GM06990 (cell line): ENCODE measurements at regions not wholly inside any gene's neighbourhood (a gene's known extent, or its start where the extent isn't known, plus 50 kb on each side); places are given as distances from the start of the nearest gene placed in this dataset.

Experiments
- DNase-seq: peaks from one replicate; pipeline ENCODE4 v3.0.0-alpha.2; 2011; ENCODE audit not compliant: insufficient read length; ENCODE audit errors: extremely low read depth
- H3K27me3 ChIP-seq: replicated peaks from 2 replicates; pipeline ENCODE4 v1.6.0; 2011; ENCODE audit warnings: low read length; ENCODE audit not compliant: control insufficient read depth, insufficient read depth
- H3K36me3 ChIP-seq: 2 replicates; pipeline ENCODE4 v1.5.1; 2011; ENCODE audit warnings: low read length; ENCODE audit not compliant: control insufficient read depth, insufficient read depth
- H3K4me3 ChIP-seq: replicated peaks from 2 replicates; pipeline ENCODE4 v1.5.1; 2011; ENCODE audit warnings: low read depth, mild to moderate bottlenecking, control low read depth, low read length
- TF ChIP-seq, protein P1 (sequence below): IDR thresholded peaks from 2 replicates; pipeline ENCODE4 v1.5.1; 2011; ENCODE audit warnings: low read length, control low read depth, mild to moderate bottlenecking, inconsistent platforms; ENCODE audit not compliant: insufficient read depth, poor library complexity, severe bottlenecking

- Histone ChIP-seq H3K36me3 (no peaks in the 10 kb centered on the region), H3K4me3 (no peak overlapping the region), H3K27me3 (no peaks in the 10 kb centered on the region)
- no peak for DNase-seq
- TF ChIP-seq, protein P1, sequence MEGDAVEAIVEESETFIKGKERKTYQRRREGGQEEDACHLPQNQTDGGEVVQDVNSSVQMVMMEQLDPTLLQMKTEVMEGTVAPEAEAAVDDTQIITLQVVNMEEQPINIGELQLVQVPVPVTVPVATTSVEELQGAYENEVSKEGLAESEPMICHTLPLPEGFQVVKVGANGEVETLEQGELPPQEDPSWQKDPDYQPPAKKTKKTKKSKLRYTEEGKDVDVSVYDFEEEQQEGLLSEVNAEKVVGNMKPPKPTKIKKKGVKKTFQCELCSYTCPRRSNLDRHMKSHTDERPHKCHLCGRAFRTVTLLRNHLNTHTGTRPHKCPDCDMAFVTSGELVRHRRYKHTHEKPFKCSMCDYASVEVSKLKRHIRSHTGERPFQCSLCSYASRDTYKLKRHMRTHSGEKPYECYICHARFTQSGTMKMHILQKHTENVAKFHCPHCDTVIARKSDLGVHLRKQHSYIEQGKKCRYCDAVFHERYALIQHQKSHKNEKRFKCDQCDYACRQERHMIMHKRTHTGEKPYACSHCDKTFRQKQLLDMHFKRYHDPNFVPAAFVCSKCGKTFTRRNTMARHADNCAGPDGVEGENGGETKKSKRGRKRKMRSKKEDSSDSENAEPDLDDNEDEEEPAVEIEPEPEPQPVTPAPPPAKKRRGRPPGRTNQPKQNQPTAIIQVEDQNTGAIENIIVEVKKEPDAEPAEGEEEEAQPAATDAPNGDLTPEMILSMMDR: no peak
Observed at GRCh38 chr2:104280216-104280615, 573.7 kb upstream of the POU3F3 start.

DNA sequence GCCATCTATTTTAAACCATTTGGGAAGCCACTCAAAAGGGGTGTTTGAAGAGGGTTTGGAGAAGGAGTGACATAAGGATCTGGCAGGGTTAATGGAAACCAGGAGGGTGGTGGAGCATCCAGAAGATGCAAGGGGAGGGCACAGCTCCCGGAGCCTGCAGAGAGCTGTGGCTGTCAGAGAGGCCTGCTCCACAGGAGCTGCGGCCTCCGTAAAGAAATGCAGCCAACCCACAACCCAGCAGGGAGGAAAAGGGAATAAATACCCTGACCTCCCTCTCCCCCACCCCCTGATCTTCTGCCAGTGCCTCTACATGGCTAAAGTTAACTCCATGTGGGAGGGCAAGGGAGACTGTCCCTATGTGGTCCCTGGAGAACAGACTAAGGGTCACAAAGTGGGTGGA is 567.1 kb upstream of the POU3F3 start:
- Histone ChIP-seq H3K27me3 (no peaks in the 10 kb centered on the region), H3K4me3 (no peak overlapping the region), H3K36me3 (no peaks in the 10 kb centered on the region)
- DNase-seq: no peak
- TF ChIP-seq, protein P1: no peak

DNA sequence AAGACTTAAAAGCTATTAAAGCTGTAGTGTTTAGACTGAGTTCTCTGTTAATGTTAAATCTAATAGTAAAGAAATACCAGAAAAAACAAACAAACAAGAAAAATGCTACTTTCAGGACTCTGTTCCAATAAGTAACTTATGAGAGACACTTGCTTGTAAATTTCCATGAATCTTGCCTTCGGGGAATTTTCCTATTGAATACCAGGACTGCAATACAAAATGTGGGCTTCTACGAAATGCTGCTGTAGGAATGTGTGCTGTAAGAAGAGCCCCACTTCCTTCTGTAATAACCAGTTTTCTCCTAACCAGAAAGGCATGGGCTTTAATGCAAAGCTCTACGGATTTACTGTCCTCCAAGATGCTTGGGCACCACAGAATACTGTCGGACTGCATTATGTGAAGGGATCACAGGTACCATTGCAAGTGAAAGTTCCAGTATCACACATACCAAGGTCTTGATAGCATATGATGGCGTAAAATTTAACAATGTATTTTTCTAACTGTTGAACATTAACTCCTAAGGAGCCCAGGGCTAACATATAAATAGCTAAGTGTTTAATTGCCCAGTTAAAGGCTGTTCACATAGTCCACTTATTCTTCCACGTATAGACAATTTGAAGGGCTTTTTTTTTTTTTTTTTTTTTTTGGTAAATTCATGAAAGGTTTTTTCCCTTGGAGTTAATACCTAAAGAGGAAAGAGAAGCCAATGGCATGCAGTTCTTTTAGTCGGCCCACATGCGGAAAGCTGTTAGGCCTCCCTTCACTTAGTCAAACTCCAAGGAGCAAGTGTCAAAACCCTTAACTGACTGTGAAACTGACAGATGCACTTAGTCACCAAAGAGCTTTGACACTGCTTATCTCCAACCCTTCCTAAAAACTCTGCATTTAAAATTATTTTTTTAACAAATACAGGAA is 564.0 kb upstream of the POU3F3 start:
- no peak overlapping the region for H3K4me3 ChIP-seq
- no peak for DNase-seq
- H3K27me3 ChIP-seq: no peaks in the 10 kb centered on the region
- TF ChIP-seq, protein P1: no peak
- H3K36me3 ChIP-seq: no peaks in the 10 kb centered on the region

- TF ChIP-seq, protein P1: no peak
- DNase-seq: no peak
- Histone ChIP-seq H3K27me3 (no peaks in the 10 kb centered on the region), H3K36me3 (no peaks in the 10 kb centered on the region), H3K4me3 (no peak overlapping the region)
Observed at GRCh38 chr2:104290566-104290891, 563.4 kb upstream of the POU3F3 start.

DNA sequence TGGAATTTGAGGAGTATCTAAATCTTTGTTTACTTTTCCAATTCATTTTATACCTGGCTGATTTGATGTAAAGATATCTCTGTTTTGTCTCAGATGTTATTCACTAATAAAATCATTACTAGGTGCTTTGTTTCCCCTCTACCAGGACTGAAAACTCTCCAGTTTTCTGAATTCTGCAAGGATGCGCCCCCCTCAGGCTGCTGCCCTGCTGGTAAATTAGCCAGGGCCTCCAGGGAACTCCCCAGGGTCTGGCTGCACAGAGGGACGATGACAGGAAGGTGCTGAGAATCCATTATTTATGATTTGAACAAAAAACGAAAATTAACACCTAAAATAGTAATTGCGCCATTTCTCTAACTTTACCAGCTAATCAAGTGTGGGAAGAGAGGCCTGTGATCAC is 541.2 kb upstream of the POU3F3 start:
- Histone ChIP-seq H3K27me3 (no peaks in the 10 kb centered on the region), H3K4me3 (no peak overlapping the region), H3K36me3 (no peaks in the 10 kb centered on the region)
- TF ChIP-seq, protein P1: no peak
- DNase-seq: no peak

- DNase-seq: no peak
- no peaks in the 10 kb centered on the region for H3K27me3 ChIP-seq
Observed at GRCh38 chr2:104318001-104318665, 535.8 kb upstream of the POU3F3 start.

More at GRCh38 chr2:104318001-104318665, 535.8 kb upstream of the POU3F3 start:
- TF ChIP-seq, protein P1: no peak
- Histone ChIP-seq H3K36me3 (no peaks in the 10 kb centered on the region), H3K4me3 (no peak overlapping the region)
